Amniotic stem cell (primary cell): ENCODE measurements at regions not wholly inside any gene's neighbourhood (a gene's known extent, or its start where the extent isn't known, plus 50 kb on each side); places are given as distances from the start of the nearest gene placed in this dataset.

Experiments
- DNase-seq: peaks from one replicate; lab custom pipeline; 2025; lab: John Stamatoyannopoulos, UW

DNA sequence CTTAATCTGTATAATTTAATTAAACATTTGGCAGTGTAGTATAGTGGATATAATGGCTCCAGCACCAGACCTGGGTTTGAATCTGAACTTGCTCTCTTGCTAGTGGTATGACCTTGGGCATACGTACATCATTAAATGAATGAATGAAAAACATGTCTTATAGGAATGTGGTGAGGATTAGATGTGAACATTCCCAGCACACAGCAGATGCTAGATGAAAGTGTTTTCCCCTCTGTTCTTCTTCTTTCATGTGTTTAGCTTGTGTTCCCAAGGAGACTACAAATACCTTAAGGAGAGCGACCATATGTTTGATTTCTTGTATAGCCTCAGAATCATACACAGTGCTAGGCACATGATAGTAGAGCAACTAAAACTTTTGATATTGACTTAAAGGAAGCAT lies 56.5 kb downstream of the CT47B1 start:
- DNase-seq = no peak

DNA sequence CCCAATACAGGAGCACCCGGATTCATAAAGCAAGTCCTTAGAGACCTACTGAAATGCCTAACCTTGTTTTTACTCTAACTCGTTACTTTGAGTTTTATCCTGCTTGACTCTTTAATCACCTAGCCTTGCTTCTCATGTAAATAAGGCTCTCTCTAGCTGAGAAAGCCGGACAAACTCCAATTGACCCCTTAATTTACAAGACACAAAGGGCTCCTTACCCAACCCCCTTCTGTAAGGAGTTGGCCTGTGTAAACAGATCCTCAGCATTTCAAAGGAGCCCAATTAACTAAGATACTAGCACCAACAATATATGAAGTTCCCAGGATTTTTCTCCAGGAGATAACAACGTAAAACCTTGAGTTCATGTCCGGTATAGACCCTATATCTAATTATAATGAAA lies 61.7 kb downstream of the CT47B1 start:
- DNase-seq = no peak

DNA sequence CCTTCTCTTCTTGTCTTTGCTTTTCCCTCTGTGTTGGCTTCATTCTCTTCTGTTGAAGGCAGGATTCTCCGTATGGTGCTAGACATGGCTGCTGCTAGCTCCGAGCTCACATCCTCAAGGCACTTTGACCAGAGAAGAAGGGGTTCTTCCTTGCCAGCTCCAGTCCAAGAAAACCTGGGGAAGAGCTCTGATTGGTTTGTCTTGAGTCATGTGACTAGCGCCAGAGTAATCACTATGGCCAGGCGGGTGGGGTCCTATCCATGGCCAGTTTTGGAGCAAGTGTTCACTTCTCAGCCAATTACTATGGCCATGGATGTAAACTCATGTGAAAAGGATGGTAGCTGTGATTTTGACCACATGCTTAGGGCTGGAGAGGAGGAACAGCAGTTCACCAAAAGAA lies 74.2 kb downstream of the CT47B1 start:
- DNase-seq = no peak

DNA sequence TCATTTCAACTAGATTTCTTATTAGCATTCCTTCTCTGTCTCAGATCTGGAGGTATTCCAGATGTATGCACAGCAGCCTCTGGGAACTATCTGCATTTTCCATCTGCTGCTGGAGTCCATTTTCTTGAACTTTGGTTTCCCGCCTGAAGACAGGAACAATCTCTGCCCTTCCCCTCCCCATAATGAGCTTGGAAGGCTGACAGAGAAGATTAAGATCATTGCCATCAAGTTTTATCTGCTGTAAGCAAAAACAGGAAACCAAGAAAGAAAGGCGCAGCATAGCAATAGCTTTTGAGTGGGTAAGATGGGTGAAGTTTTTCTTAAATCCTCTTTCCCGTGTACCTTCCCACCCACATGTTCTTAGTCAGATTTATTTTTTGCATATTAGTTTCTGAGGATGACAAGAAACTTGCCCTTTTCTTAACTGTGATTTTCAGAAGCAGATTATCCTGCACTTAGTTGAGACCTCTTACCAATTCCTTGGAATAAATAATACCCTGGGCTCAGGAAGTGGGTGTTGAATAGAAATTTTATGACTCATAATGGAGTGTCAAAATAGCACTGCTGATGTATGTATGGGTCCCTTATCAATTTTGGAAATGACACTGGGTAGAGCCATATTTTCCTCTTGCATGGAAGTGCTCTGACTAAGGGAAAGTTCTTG lies 78.3 kb downstream of the CT47B1 start:
- no peak for DNase-seq

DNA sequence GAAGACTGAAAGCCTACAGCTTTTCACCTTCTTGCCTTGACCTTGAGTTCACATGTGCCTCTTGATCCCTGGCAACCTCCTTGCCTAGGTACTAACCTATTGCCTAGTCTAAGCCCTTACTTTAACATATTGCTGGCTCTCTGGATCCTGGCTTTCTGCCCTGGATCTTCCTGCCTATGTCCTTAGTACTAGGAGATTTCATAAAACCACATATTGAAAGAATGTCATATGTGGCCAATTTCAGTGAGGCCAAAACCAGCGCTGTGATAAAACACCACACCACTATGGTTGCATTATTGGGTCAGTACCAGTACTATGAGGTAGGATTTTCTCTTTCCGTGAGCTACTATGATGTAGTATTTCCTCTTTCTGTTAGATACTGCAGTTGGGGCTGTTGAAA lies 80.4 kb downstream of the CT47B1 start:
- DNase-seq = no peak

DNA sequence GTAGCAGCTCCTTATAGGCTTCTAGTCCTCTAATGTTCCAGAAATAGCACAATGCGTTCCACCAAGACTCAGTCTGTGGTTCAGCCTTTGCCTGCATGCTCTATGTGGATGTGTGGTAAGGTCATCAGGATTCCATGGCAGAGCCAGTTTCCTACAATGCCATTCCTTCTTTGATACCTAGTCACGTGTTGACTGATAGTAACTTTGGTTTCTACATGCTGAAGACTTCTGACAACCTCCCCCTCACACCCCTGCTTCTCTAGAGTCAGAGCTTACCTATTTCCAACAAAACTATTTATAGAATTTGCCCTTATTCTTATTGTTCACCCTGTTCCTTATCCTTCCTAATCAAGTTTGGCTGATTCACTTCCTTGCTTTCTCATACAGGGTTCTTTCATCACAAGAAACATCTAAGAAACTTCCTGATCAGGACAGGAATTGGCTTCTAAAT lies 81.1 kb downstream of the CT47B1 start:
- DNase-seq = no peak

DNA sequence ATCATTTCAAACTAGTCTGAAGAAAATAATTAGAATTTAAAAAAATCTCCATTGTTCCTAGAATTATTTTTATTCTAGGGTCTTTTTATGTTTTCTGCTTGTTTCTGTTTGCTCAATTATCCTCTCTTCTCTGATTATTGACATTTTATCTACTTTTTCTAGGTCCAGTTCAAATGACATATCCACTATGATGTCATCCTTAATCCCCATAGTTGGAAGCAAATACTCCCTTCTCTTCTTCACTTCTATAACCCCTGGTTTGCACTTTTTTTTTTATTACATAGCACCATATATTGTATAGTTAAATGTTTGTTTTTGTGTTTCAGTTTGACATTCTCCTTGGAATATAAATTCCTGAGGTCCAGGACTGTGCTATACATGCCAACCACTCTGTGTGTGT lies 82.6 kb downstream of the CT47B1 start:
- no peak for DNase-seq

DNA sequence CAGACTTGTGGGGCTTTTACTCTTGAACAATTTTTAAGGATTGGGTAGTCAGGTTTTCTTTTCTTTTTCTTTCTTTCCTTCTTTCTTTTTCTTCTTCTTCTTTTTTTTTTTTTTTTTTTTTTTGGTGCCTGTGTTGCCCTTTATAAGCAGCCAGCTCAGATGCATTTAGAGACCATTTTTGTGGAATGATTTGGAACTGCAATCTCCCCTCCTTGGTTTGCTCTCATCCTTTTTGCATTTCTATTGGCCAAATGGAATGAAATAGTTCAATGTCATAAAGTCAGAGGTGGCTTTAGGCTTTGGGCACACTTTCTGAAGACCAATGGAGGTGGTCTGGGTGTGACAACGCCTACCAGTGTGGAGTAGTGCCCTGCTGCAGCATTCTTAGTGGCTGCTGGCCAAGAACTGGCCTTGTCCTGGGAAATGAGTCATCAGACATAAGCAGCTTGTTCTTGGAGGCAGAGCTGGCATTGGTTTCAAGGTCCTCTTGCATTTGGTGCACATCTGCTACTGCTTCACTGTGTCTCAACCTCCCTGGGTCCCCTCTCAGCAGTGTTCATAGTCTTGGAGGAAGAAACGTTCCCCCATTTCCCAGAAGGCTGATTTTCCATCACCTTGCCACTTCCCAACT lies 84.5 kb downstream of the CT47B1 start:
- peak; percentile 7 for DNase-seq

DNA sequence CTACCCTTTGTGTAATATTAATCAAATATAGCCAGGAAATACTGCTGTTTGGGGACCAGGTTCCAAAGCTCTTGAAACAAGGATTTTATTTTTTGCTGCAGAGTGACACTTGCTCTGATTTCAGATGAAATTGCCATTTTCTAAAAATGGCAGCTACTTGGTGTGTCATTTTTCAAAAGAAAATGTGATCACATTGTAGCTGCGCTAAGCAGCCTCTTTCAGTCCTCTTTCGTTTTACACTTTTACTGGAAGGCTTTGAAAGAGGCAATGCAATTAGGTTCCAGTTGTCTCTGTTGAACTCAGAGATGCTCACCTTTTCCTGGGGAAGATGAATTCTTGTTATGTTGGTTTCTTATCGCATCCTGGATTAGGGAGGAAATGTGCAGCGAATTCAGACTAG lies 85.1 kb downstream of the CT47B1 start:
- DNase-seq = no peak

DNA sequence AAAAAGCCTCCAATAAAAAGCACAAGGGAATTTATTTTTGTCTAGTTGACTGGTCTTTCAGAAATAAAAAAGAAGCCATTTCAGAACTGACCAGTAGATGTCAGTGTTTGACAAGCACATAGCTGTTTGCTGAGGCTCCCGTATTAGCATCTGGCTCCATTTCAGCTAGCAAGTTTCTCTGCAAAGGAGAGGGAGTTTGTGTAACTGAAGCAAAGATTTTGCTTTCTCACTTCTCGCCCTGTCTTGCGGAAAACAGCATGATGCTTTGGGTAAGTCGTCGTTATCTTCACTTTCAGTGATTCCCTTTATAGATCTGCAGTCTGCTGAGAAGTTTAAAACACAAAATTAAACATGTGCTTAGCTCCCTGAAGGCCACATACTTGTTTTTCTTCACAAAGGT lies 85.5 kb downstream of the CT47B1 start:
- DNase-seq = peak; percentile 67

DNA sequence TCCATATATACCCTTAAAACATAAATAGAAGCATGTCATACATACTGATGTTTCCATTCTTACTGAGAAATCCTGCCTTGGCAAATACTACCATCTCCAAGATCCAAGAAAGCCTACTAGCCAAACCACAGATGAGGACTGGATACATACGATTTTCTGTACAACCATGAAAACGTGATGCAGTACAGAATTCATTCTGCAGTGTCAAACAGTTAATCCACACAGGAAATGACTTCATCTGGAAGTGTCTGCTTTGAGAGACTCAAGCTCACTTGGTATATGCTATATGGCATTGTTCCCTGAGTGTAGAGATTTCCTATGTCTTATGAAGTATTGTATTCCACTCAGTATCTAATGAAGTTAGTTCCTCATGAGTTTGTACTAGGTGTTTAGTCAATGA lies 94.3 kb downstream of the CT47B1 start:
- no peak for DNase-seq

DNA sequence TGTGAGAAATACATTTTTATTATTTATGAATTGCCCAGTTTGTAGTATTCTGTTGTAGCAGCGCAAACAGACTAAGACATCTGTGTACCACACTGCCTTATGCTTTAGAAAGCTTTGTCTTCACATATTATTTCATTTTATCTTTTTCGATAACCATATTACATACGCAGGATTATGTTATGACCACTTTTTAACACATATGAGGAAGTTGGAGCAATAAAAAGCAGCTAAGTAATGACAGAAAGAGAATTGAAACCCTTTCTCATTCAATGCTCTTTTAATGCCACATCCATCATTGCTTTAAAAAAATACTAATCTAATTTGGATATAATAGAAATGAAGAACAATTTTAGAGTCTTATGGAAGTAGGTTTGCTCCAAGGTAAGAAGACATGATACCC lies 99.7 kb downstream of the CT47B1 start:
- DNase-seq = no peak

DNA sequence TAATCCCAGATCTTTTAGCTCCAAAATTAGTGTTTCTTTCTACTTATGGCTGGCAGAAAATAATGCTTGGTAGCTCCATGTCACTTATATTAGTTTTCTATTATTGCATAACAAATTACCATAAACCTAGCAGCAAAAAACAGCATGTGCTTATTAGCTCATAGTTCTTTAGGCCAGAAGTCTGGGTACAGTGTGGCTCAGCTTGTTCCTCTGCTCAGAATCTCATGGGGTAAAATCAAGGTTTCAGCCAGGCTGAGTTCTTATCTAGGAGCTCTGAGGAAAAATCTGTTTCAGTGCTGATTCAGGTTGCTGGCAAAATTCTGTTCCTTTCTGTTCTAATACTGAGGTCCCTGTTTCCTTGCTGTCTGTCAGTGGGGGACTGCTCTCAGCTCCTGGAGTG lies 101.1 kb downstream of the CT47B1 start:
- DNase-seq = no peak

DNA sequence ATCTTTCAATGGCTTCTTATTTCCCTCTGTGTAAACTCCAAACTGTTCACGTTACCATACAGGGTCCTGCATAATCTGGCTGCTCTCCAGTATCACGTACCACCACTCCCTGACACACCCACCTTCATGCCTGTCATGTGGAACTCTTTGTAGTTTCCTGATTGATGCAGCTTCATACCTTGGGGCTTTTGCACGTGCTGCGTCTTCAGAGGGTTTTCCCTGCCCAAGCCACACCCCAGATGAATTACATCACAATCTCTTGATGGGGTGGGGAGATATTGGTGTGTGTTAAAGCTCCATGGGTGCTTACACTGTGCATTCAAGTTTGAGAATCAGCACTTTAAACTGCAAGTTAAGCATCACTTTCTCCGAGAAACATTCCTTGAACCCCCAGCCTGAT lies 101.9 kb downstream of the CT47B1 start:
- no peak for DNase-seq

DNA sequence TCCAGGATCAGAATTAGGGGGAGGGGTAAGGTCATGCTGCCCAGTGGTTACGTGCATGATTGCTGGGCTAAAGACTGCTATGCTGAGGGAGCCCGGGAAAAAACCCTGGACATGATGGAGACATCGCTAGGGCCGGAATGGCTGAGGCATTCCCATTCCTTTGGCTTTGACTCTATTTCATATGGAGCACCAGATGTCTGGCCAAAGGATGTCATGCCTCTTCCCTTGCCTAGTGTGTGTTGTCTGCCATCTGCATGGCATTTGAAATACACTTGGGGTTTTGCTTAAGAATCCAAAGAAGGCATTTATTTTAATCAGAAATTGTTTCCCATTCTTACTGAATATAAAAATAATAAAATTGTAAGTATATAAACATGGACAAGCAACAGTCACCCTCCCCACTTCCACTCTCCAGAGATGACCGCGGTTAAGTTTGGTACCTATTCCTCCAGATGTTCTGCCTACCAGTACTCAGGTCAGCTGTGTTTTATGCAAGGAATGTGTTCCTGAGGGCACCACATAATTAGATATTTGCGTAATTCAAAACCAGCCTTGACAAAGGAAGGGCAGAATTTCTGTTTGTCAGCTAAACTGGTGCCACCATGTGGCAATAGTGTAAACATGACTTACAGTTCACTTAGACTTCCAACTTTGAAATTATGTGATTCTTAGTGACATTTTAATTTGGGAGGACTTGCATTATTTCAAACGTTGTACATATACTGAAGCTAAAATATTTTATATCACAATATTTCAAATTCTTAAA lies 105.9 kb downstream of the CT47B1 start:
- DNase-seq = peak; percentile 42

DNA sequence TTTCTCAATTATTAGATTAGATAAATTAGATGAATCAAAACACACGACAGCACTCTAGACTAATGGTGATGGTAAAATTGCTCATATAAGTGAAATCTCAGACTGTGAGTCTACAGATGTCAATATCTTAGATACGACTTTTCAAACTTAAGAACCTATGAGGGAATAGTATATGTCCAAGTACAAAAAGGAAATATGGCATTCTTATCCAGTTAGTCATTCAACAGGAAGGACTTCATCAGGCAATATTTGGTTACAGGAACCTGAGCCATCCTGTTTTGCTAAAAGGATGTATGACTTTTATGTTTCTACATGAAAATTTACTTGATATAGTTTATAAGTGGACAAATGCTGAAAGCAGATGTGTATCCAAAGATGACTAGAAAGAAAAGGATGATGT lies 107.0 kb downstream of the CT47B1 start:
- DNase-seq = no peak

DNA sequence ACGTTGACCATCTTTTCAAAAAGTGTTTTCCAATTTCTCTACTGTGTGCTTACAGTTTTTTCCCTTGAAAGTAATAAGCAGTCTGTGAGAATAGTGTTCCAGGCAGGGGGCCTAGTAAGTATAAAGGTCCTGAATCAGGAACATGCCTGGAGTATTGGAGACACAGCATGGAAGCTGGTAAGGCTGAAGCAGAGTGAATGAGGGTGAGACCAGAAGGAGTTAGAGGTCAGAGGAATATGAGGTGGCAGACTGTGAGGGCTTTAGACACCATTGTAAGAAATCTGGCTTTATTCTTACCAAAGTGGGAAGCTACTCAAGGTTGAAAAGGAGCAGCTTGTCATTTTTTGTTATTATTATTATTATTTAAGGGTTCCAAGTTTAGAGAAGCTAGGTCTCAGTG lies 107.4 kb downstream of the CT47B1 start:
- DNase-seq = no peak

DNA sequence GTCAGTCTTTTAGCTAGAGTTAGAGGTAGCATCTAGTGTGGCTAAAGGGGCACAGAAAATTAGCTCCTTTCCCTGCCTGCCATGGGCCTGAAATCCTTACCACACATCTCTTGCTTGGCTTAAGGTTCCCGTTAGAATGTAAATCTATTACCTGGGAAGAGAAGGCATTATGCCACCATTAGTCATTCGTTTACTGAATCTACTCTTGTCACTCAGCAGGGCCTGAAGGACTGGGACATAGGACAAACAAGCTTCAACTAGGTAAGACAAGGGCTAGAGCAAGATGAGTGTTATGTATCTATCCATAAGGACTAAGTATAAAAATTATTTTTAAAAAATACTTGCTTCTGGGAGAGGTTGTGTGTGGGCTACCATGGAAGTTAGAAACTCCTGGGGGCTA lies 112.4 kb downstream of the CT47B1 start:
- no peak for DNase-seq

DNA sequence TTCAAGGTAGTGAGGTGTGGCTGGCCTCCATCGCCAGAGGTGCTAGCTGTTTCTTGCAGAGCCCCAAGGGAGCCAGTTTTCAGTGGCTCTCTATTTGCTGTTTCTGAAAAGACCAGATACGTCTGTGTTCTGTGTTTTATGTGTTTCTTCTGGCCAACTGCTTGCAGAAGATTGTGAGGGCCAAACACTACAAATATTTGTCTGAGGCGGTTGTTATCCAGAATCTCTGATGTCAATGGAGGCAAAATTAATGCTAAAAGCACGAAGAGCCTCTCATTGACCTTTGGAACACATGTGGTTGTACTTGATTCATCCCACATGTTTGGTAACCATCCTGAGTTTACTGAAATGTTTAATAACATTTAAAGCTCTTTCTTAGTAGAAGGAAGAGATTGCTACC lies 113.9 kb downstream of the CT47B1 start:
- no peak for DNase-seq

DNA sequence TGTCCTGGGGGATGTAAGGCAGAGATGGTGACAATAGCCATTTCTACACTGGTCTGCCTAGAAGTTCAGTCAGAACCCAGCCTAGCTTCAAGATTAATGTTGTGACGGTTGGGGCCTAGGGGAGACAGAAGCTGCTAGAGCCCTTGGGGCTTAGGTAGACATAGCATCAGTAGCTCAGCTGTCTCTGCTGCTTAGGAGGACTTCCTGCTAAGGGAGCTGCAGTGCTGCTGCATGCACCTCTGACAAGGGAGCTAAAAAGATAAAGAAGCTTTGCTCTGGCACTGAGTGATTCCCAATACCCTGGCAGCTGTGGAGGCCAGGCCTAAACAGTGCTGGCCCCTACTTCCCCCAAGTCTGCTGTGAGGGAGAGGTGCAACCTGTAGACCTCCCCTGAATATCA lies 116.0 kb downstream of the CT47B1 start:
- no peak for DNase-seq

DNA sequence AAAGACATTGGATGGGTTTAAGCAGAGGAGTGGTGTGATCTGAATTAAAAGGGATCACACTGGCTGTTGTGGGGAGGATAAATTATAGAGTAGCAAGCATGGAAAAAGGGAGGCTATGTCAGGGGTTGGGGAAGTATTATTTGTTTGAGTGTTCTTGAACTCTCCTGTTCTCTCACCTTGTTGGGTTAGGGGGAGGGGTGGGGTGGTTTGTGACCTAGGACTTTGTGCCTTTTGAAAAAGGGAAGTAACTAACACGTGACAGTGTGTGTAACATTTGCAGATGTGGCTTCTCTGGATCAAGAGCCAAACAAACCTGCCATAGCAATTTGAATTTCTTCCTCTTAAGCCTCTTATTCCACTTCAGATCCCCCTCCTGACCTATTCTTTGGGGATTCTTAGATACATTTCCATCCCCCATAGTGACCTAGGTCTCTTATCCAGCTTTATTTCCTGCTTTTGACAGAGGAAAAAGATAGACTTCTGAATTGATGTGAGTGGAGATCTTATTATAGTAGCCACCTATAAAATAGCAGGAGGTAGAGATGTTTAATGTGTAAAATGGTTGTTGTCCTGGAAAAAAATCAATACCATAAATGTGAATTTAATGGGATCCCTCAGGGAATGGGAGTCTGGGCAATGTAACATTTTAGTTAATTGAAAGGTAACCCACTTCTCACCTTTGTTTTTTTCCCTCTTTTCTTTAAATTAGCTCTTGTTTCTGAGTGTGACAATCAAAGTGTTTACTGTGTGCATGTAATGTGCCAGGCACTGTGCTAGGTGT lies 120.4 kb downstream of the CT47B1 start:
- no peak for DNase-seq

DNA sequence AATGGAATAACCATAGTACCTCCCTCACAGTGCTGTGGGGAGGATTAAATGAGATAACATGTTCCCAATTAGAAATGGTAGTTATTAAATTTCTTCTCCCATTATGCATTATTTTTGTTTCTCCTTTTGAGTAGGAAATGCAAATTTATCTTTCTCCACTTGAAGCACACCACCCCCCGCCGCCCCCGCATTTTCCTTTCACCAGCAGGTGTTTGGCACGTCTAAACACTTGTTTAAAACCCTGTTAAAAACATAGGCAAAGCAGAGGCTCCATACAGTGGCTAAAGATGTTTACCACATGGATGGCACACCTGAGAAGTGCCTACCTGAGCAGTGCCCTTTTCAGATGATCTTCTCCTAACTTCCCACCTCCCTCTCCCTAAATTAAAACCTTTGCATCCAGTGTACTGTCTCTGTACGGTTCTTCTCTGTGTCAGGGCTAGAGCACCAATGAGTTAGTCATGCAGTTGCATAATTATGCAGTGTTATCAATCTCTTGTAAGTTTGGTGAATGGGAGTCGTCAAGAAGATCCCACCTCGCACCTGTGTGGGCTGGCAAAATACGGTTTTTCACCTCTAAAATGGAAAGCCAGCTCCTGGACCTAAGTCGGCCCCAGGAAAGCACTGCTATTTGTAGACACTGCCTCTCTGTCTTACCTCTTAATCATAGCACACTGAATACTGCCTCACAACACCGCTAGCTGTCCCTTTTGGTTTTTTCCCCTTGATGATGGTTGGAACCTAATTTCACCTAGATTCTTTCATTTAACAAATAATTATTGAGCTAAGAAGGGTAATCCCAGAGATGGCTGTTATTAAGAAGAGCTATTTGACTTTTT lies 122.0 kb downstream of the CT47B1 start:
- DNase-seq = no peak
